ENCODE measurements at regions not wholly inside any gene's neighbourhood (a gene's known extent, or its start where the extent isn't known, plus 50 kb on each side); places are given as distances from the start of the nearest gene placed in this dataset.

DNA sequence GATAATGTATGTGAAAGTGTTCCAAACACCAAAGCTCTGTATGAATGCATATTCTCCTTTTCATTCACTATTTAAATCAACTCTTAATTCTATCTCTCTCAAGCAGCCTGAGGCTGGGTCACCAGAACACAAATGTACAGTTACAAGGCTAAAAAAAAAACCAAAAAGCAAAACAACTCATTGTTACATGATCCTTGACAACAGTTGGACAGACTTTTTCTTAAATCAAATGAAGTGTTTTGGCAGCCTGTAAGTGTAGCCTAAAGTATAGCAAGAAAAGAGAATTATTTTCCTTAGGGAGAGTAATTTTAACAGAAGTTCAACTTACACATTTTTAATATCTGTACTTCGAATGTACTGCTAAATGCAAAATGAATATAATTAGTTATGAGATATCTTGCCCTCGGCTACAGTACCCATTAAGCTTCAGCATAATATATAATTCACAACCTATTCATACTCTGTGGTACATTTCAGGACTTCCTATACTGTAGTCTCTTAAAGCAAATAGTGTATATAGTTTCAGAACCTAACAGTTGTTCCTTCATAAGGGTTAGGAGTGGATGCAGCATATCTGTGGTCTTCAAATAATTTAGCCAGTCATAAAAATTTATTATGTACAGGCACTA, 214.0 kb upstream of the BTG1 start:
- DNase-seq (ENCODE audit: low read depth): no peak

DNA sequence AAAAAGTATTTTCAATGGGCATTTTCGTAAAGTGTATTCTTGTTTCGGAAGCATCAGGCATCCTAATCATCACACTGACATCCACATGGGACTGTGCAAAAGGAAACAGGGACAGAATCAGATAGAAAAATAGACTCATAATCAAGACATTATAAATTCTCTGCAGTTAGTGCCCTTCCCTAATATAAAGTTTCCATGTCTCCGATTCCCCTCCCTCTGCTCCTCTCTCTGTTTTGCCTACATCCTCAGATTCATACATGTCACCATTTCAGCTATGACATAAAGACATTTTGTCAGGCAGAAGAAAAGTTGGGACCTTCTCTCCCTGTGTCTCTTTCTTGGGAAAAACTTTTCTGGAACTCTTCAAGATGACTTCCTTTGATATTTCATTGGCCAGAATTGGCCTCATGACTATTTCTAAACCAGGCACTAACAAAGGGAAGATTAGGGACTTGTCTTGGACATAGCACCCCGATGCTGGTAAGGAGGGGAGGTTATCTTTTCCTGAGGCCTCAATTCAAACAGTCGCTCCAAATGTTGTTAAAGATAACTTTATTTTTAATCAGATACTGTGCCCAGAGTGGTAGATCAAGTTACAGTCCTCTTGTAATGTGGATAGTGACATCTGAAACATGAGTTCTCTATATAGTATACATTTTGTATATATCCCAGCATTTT, 212.1 kb upstream of the BTG1 start:
- no peak for DNase-seq (ENCODE audit: low read depth)

DNA sequence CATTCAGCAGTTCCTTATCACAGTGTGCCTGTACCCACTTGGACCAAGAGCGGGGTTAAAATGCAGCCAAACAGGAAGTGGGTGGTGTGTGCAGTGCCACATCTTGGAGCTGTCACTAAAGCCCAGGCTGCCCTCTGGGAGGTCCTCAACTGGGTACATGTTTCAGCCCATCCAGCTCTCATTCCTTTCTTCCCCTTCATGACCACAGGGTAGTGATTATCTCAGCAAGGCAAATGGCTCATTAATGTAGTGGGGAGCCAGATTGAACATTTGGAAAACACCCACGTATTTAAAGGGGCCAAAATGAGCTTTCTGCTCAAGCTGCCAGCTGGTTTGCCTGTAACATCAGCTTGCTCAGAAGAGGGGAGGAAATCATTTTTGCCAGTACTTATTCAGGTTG, 210.8 kb upstream of the BTG1 start:
- no peak for DNase-seq (ENCODE audit: low read depth)

DNA sequence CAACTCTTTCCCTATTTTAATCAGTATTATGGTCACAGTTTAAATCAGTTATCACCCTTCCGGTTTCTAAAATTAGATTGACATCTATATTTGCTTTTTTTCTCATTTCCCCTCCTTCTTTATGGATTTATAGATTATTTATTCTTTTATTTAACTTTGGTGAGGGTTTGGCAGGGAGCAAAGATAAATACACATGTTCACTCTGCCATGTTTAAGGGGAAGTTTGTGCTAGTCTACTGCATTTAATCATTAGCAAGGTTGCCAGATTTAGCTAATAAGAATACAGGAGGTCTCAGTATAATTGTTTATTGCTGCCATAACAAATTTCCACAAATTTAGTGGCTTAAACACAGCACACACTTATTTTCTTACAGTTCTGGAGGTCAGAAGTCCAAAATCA, 204.0 kb upstream of the BTG1 start:
- DNase-seq (ENCODE audit: low read depth): no peak

DNA sequence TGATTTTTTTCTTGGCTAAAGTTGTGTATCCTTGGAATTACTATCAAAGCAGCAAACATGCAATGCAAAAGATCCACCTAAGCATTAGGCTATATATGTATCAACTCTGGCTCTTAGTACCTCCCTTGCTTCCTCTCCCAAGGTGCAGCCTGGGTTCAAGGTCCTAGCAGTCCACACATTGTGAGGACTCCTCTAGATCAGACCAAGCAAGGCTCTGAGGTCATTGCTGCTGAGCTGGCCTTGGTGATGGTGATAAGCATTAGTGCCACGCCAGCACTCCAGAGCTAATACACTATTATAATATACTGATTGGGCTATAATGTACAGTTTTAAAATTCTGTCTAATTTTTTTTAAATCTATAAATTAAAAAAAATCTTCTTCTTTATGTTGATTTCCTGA, 196.9 kb upstream of the BTG1 start:
- DNase-seq (ENCODE audit: low read depth): no peak

DNA sequence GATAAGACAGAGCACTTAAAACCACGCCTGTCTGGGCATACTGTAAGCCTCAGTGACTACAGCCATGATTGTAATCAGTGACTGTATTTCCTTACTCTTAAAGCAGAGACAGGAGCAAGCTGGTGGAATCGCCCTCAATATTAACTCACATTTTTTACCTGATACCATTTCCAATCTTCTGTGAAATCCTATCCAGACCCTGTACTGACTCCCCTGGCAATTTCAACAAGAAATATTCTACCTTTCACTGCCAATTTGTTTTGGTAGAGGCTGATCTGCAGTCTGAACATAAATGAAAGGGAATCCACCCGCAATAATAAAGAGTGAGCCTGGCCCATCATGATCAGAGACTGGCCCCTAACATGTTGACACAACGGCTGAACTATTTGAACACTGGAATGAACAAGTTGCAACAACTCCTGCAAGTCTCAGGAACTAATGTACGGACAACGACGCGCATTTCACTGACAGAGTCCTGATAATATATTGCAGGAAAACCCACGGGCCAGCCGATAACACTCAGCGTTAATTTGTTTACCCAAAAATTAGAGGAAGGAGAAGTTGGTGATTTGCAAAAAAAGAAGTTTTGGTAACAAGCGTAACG, 195.5 kb upstream of the BTG1 start:
- no peak for DNase-seq (ENCODE audit: low read depth)

DNA sequence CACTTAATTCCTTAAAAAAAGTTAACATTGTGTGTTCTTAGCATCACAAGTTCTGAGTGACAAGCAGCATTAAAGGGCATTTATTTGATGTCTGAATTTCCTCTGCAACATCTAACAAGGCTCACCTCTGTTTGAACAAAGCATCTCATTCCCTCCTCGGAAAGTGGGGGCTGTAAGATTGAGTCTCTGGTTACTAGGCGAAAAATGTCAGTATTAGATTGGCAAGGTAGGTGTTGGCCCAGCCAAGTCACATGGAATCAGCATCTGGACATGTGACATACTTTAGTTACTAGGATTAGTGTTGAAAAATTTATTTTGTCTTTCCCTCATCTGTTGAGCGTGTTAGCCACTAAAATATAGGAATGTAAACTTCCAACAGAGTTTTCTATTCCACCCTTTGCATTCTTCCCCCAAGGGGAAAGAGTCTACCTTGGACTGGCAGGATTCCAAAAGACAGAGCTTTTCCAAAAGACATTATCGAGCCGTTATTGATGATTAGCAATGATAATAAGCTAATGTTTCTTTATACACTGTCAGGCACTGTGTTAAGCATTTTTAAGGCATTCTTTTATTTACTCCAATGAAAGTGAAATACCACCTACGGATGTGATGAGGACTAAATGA, 194.9 kb upstream of the BTG1 start:
- DNase-seq (ENCODE audit: low read depth): no peak

DNA sequence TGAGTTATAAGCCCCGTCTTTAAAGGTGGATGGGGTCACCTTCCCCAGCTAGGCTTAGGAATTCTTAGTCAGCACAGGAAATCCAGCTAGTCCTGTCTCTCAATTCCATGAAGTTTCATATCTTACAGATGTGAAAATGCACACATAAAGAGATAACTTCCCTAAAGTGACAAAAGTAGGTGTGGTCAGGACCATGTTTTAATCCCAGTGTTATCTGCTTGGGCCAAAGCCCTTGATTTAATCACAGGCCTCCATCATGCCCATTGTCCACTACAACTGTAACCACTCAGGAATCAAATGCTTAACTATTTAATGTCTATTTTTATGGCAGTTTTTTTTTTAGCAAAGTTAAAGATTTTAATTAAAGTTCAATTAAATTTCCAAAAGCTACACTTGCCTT, 194.4 kb upstream of the BTG1 start:
- no peak for DNase-seq (ENCODE audit: low read depth)

DNA sequence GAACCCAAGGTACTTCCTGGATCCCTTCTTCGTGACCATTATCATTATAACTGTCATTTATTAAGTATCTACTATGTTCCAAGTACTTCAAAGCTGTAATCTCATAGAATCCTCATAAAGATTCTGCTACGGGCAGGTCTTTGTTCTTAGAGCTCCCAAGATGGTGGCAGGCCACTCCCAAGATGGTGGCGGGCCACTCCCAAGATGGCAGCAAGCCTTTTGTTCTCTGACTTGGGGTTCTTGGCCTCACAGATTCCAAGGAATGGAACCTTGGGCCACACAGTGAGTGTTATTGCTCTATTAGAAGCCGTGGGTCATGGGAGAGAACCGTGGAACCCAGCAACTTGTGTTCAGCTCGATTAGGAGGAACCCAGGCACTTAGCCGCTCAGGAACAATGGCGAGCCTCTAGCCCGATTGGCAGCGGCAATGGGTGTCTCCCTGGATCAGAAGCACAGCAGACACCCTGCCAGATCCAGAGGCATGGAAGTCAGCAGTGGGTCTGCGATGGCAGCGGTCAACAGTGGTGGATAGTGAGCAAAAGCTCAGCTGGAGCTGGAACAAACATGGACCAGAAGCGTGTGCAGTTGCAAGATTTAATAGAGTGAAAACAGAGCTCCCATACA, 193.7 kb upstream of the BTG1 start:
- no peak for DNase-seq (ENCODE audit: low read depth)

DNA sequence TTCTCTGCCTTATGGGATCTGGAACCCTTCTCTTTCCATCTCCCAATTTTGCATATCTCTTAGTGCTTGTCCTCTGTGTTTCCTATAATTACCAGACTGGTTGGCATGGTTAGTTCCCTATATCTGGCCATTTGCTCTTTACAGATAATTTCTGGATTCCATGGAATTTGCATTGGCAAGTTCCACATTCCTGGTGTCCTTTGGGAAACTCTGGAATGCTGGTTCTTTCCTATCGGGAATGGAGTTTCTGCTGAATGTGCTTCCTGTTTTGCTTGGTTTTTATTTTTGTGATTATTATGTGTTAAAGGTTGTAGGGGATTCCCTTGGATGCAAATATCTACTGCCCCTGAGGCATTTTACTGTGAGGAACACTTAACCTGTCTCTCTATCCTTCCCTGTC, 193.0 kb upstream of the BTG1 start:
- DNase-seq (ENCODE audit: low read depth): no peak

DNA sequence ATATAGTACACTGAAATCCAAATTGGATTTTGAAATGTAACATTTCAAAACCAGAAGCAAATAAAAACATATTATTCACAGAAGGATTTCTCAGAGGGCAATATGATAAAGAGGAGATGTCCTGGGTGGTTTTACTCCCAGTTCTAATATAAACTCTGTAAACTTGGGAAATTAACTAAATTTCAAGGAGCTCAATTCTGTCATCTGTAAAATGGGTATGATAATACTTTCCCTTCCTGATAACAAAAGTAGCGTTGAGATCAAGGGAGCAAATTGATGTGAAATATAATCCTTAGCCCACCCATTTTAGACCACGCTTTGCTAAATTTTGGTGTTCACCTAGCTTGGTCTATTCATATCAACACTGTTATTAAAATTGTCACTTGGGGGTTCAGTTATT, 192.5 kb upstream of the BTG1 start:
- DNase-seq (ENCODE audit: low read depth): no peak

DNA sequence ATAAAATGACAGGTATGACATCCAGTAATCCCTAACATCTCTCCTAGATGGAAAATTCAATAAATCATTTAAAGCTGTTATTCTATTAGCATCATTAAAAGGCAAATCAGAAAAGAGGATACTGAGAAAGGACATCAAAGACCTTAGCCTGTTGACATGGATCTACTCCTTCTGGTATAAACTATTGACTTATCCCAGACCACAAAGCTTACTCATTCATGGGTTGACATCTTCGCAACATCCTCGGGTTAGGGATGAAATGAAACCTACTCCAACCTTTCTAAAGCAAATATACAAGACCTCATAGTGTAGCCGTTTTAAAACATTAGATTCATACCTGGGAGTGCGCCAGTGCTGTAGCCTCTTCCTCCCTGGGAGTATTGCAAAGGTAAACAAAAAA, 191.5 kb upstream of the BTG1 start:
- no peak for DNase-seq (ENCODE audit: low read depth)

DNA sequence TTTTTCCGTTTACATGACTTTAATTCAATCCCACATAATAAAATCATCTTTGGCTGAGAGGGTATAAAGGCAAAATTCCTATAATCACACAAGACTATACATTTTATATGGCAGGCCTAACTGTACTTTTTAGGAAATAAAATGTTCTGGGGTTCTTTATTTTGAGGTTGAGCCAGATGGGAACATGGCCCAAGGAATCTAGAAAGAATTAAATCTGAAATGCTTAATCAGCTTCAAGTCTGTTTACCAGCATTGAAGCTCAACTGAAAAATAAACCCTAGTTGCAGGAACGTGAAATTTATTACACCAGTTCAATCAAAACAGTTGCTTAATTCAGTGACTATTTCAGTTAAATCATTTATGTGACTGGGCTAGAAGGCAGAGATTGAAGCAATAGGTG, 191.0 kb upstream of the BTG1 start:
- DNase-seq (ENCODE audit: low read depth): no peak

DNA sequence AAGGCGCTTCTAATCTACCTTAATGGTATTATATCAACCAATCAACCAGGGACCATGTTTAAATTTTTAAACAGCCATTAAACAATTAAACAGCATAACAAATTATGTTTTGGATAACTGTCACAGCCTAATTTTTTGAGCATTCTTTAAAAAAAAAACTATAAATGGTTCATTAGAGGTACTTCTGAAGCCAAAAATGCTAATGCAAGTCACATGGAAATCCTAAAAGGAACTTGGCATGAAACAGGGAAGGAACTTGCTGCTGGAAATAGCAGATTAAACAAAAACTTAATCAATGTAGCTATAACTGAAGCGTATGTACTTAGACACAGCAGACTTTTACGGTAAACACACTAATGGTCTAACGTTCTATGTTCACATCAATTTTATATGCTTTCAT, 190.2 kb upstream of the BTG1 start:
- no peak for DNase-seq (ENCODE audit: low read depth)

DNA sequence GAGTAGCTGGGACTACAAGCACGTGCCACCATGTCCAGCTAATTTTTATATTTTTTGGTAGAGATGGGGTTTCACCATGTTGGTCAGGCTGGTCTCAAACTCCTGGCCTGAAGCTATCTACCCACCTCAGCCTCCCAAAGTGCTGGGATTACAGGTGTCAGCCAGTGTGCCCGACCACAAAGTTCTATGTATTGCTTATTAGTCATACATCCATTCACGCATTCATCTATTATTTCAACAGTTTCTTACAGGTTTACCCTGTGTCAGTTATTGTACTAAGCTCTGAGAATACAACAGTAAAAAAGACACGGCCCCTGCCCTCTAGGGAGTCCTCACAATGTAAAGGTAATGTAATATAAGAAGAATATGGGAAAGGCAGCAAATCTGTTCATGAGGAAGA, 188.9 kb upstream of the BTG1 start:
- DNase-seq (ENCODE audit: low read depth): no peak

DNA sequence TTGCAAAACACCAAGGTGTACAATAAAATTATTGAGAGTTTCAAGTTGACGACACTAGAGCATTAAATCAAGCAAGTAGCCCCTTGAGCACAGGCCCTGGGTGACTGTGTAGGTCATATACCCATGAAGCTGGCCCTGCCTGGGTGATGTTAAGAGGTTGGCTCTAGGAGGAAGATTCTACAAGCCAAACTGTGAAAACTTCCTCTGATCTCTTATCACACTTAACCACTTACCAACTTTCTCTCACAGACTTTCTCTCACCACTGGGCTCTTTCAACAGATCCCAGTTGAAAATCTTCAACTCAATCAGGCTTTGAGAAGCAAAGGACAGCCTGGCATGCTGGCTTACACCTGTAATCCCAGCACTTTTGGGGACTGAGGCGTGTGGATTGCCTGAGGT, 186.9 kb upstream of the BTG1 start:
- no peak for DNase-seq (ENCODE audit: low read depth)

DNA sequence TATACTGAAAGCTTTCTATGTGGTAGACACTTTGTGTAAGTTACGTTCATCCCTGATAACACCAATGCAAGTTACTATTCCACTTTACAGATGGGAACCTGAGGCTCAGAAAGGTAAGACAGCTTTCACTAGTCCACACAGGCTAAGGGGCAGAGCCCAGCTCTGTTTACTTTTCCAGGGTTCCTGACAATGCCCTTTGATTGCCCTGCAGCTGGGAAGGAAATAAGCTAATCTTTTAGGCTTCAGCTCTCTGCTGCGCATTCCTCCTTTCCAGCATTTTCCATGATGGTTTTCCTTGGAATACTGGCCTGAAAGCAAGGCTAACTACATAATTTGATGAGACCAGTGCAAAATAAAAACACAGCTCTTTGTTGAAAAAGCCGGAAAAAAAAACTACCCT, 185.7 kb upstream of the BTG1 start:
- DNase-seq (ENCODE audit: low read depth): no peak

DNA sequence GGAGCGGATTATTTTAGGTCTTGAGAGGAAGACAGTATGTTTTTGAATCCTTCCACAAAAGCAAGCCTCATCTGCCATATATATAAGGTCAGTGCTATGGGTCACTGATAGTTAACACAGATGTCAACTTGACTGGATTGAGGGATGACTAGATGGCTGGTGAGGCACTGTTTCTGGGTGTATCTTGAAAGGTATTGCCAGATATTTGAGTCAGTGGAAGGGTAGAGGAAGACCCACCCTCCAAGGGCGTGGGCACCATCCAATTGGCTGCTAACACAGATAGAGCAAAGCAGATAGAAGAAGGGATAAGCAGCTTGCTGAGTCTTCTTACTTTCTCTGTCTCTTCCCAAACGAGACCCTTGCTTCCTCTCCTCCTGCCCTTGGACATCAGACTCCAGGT, 185.0 kb upstream of the BTG1 start:
- no peak for DNase-seq (ENCODE audit: low read depth)

DNA sequence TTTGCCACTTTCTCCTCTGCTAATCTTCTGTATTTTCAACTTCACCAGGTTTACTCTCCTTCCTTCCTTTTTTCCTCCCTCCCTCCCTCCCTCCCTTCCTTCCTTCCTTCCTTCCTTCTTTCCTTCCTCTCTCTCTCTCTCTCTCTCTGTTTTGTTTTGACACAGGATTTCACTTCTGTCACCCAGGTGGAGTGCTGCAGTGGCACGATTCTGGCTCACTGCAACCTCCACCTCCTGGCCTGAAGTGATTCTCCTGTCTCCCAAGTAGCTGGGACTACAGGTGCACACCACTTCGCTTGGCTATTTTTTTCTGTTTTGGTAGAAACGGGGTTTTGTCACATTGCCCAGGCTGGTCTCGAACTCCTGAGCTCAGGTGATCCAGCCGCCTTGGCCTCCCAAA, 181.2 kb upstream of the BTG1 start:
- DNase-seq (ENCODE audit: low read depth): no peak

DNA sequence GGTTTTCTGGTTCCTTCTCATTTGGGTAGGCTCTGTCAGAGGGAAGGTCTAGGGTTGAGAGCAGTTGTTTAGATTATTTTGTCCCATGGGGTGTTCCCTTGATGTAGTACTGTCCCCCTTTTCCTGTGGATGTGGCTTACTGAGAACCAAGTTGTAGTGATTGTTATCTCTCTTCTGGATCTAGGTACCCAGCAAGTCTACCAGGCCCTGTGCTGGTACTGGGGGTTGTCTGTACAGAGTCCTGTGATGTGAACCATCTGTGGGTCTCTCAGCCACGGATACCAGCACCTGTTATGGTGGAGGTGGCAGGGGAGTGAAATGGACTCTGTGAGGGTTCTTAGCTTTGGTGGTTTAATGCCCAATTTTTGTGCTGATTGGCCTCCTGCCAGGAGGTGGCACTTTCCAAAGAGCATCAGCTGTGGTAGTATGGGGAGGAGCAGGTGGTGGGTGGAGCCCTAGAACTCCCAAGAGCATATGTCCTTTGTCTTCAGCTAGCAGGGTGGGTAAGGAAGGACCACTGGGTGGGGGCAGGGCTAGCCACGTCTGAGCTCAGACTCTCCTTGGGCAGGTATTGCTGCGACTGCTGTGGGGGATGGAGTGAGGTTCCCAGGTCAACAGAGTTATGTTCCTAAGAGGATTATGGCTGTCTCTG, 179.3 kb upstream of the BTG1 start:
- DNase-seq (ENCODE audit: low read depth): no peak

DNA sequence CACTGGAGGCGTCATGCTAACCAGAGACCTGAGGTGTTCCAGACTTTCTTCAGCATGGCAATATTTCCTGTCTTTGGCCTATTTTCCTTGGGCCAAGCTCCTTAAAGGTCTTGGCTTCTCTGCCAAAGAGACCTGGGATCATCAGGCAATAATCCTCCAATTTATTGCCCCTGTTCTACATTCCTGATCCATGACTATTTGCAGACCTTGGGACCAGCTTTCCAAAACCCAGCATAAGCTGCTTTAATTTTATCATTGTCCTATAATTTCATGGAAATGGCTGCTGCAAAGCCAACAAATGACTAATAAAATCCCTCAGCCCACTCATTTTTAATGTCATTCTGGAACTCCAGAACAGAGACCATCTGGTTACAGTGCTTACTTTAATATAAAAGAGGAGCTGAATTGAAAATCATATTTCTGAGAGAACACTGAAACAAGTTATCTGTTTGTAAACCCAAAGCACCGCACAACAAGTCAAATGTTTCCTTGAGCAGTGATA, 166.9 kb upstream of the BTG1 start:
- no peak for DNase-seq (ENCODE audit: low read depth)

DNA sequence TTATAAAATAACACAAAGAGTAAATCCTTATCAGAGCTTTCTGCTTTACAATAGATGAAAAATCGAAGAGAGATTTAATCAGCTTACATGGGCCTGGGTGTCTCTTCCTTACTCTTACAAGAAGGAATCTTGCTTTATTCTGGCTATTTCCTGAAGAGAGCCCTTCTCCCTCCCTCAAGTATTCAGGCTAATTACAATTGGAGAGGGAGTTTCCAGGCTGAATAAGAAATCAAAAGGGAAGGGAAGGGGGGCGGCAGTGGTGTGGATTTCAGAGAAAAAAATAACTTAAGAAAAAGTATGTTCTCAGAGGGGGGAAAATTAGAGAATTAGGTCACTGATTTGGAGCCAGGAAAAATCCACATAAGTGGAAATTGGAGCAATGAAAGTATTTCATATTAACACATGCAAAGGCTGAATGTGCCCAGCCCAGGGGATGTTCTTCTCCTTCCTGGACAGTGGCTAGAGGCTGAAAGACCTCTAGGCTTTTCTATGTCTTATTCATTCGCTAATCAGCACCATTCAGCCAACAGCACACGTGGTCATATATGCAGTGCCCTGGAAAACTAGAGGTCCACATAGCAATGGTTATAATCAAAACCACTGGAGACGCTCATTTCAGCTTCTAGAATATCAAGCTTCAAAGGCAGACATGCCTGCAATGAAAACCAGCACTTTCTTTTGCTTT, 158.9 kb upstream of the BTG1 start:
- peak; percentile 52 for DNase-seq (ENCODE audit: low read depth)
